GM20000 (cell line): ENCODE measurements at regions not wholly inside any gene's neighbourhood (a gene's known extent, or its start where the extent isn't known, plus 50 kb on each side); places are given as distances from the start of the nearest gene placed in this dataset.

ENCODE experiments used
- DNase-seq: peaks from one replicate; pipeline ENCODE4 v3.0.0; 2012; ENCODE audit warnings: low spot score
- CTCF ChIP-seq: IDR thresholded peaks from 2 replicates; pipeline ENCODE4 v1.5.1; 2012; ENCODE audit warnings: mild to moderate bottlenecking, control low read depth; ENCODE audit errors: extremely low read depth, missing control alignments

GRCh38 chr2:147223553-147224060, 621.2 kb upstream of the ACVR2A start:
- TF ChIP-seq CTCF: no peak
- no peak for DNase-seq

- no peak for DNase-seq
- no peak for TF ChIP-seq CTCF
Measured at GRCh38 chr2:147223119-147223518, 621.7 kb upstream of the ACVR2A start.

GRCh38 chr2:147222506-147222905, 622.3 kb upstream of the ACVR2A start:
- TF ChIP-seq CTCF: no peak

GRCh38 chr2:147214914-147215313, 629.9 kb upstream of the ACVR2A start:
- DNase-seq: no peak
- no peak for TF ChIP-seq CTCF

More at GRCh38 chr2:147222506-147222905, 622.3 kb upstream of the ACVR2A start:
- DNase-seq: no peak

GRCh38 chr2:147211484-147211883, 633.3 kb upstream of the ACVR2A start:
- DNase-seq: no peak
- TF ChIP-seq CTCF: no peak

GRCh38 chr2:147204102-147204501, 640.7 kb upstream of the ACVR2A start:
- DNase-seq: no peak
- TF ChIP-seq CTCF: no peak

- TF ChIP-seq CTCF: no peak
- DNase-seq: no peak
Measured at GRCh38 chr2:147198651-147199171, 646.1 kb upstream of the ACVR2A start.
